ENCODE measurements at regions not wholly inside any gene's neighbourhood (a gene's known extent, or its start where the extent isn't known, plus 50 kb on each side); places are given as distances from the start of the nearest gene placed in this dataset.

- TF ChIP-seq ZNF624 (tag by site-specific recombination; IDR thresholded peaks at IDR 0.05) (no peak), ZSCAN18 (tag by site-specific recombination; IDR thresholded peaks at IDR 0.05) (no peak)
Measured at GRCh38 chr4:36767596-36767995, 476.9 kb upstream of the NWD2 start (continued).

GRCh38 chr4:36771411-36772153 lies 473.0 kb upstream of the NWD2 start:
- ChIA-PET POLR2A (no interaction called here), CTCF (interaction anchor here (0.5 kb wide), 1 partner anchor 70 kb away, joined by 5 read pairs; no protein-coding TSS in a partner anchor)
- H3K4me3 ChIP-seq (ENCODE audit: low read depth, low read length), result no peak overlapping the region
- H3K36me3 ChIP-seq (ENCODE audit: control insufficient read depth in 2 of 2, insufficient read depth in 1 of 2, low read length in 2 of 2), result no peaks in the 10 kb centered on the region
- no peaks in the 10 kb centered on the region for H3K9me3 ChIP-seq (ENCODE audit: control insufficient read depth, insufficient read depth, low read depth, low read length)
- no peak overlapping the region for H3K27ac ChIP-seq (ENCODE audit: extremely low read depth, low read depth, low read length)
- no peak for TF ChIP-seq GLIS1 (tag by site-specific recombination; IDR thresholded peaks at IDR 0.05)
- TF ChIP-seq ZBTB1 (tag by site-specific recombination; IDR thresholded peaks at IDR 0.05), result no peak
- TF ChIP-seq KLF1 (tag by site-specific recombination; IDR thresholded peaks at IDR 0.05), result no peak
- TF ChIP-seq SETDB1 (IDR thresholded peaks at IDR 0.05; ENCODE audit: insufficient read length, low read length), result no peak
- TF ChIP-seq ZNF76 (tag by site-specific recombination; IDR thresholded peaks at IDR 0.05; ENCODE audit: borderline replicate concordance, low read depth), result no peak
- TF ChIP-seq ZNF391 (tag by site-specific recombination; IDR thresholded peaks at IDR 0.05; ENCODE audit: borderline replicate concordance, low read depth), result no peak
- TF ChIP-seq ZNF394 (tag by site-specific recombination; IDR thresholded peaks at IDR 0.05; ENCODE audit: borderline replicate concordance), result no peak
- TF ChIP-seq REST (tag by site-specific recombination; IDR thresholded peaks at IDR 0.05), result no peak
- TF ChIP-seq ZNF707 (tag by site-specific recombination; IDR thresholded peaks at IDR 0.05), result no peak
- TF ChIP-seq ZSCAN30 (tag by site-specific recombination; IDR thresholded peaks at IDR 0.05), result no peak
- TF ChIP-seq ZNF24 (tag by site-specific recombination; IDR thresholded peaks at IDR 0.05), result no peak
- TF ChIP-seq ZNF624 (tag by site-specific recombination; IDR thresholded peaks at IDR 0.05), result no peak
- no peak for TF ChIP-seq ZNF416 (tag by site-specific recombination; IDR thresholded peaks at IDR 0.05)
- no peak for TF ChIP-seq ZNF133 (tag by site-specific recombination; IDR thresholded peaks at IDR 0.05)
- no peak for TF ChIP-seq ZNF175 (tag by site-specific recombination; IDR thresholded peaks at IDR 0.05)
- TF ChIP-seq ZNF221 (tag by site-specific recombination; IDR thresholded peaks at IDR 0.05; ENCODE audit: borderline replicate concordance), result no peak
- no peak for TF ChIP-seq CTCF (tag by site-specific recombination; IDR thresholded peaks at IDR 0.05)
- TF ChIP-seq ZNF239 (tag by site-specific recombination; IDR thresholded peaks at IDR 0.05), result no peak
- H3K4me1 ChIP-seq (ENCODE audit: control insufficient read depth, insufficient read depth, low read length), result no peaks in the 10 kb centered on the region

All from HEK293 (cell line).